ENCODE measurements at regions not wholly inside any gene's neighbourhood (a gene's known extent, or its start where the extent isn't known, plus 50 kb on each side); places are given as distances from the start of the nearest gene placed in this dataset.

DNA sequence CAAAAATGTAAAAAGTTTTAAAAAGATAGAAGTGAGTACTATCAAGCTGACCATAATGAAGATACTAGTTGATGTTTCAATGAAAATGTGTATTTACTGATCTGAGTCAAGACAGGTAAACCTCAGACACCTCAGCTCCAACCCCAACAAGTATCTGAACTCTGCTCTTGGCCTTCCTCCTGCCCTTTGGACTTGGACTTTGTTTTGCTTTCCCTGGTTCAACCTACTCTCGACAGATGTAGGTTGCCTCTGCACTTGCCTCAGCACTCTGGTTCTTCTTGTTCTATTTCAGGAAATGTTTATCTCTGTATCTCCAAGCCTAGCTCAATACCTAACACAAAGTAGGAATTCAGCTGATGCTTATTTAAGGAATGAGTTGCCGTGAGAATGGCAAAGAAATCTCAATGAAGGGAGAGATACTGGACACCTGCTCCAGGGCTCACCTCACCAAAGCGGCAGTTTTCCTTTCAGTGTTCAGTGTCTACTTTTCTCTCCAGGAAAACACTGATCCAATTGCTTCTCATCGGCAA lies 248.8 kb upstream of the CTAGE1 start:
- TF ChIP-seq, protein P1, sequence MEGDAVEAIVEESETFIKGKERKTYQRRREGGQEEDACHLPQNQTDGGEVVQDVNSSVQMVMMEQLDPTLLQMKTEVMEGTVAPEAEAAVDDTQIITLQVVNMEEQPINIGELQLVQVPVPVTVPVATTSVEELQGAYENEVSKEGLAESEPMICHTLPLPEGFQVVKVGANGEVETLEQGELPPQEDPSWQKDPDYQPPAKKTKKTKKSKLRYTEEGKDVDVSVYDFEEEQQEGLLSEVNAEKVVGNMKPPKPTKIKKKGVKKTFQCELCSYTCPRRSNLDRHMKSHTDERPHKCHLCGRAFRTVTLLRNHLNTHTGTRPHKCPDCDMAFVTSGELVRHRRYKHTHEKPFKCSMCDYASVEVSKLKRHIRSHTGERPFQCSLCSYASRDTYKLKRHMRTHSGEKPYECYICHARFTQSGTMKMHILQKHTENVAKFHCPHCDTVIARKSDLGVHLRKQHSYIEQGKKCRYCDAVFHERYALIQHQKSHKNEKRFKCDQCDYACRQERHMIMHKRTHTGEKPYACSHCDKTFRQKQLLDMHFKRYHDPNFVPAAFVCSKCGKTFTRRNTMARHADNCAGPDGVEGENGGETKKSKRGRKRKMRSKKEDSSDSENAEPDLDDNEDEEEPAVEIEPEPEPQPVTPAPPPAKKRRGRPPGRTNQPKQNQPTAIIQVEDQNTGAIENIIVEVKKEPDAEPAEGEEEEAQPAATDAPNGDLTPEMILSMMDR (IDR thresholded peaks at IDR 0.05): no peak
- no peak for TF ChIP-seq EZH2phosphoT487 (IDR thresholded peaks at IDR 0.05)
